Right lobe of liver (tissue), 6 donors: ENCODE measurements at regions not wholly inside any gene's neighbourhood (a gene's known extent, or its start where the extent isn't known, plus 50 kb on each side); places are given as distances from the start of the nearest gene placed in this dataset.
A peak's percentile ranks its signal among the peaks of the same experiment; 100 is the strongest.

Experiments used
- ATAC-seq, 4 donors: fragments of 200-7000 bp; cut with Tn5 transposase; one replicate each; pipeline ENCODE4 v1.9.1; 2020; ENCODE audit warnings: mild to moderate bottlenecking in 4 of 4, moderate library complexity in 4 of 4
- DNase-seq, 3 donors: peaks; one replicate each; pipeline ENCODE4 v3.0.0-alpha.2; 2020
- H3K27ac ChIP-seq, 3 donors: fragments of 200-600 bp; one replicate each; pipeline ENCODE4 v1.8.0; 2022
- H3K27me3 ChIP-seq, 2 donors: fragments of 200-600 bp; one replicate each; pipeline ENCODE4 v1.8.0; 2022
- H3K36me3 ChIP-seq, 4 donors: fragments of 200-600 bp; sonication (generic) in 1 of 4; one replicate each; pipeline versions ENCODE4 v1.5.1 to v1.8.0; 2017 to 2022; ENCODE audit warnings: control low read depth in 1 of 4
- H3K4me1 ChIP-seq, 4 donors: fragments of 200-600 bp; sonication (generic) in 1 of 4; one replicate each; pipeline versions ENCODE4 v1.5.1 to v1.8.0; 2017 to 2022; ENCODE audit warnings: control low read depth in 1 of 4
- H3K4me3 ChIP-seq, 3 donors: fragments of 200-600 bp; one replicate each; pipeline ENCODE4 v1.8.0; 2022
- H3K9me3 ChIP-seq, 4 donors: fragments of 200-600 bp; sonication (generic) in 1 of 4; one replicate each; pipeline versions ENCODE4 v1.5.1 to v1.8.0; 2017 to 2022; ENCODE audit warnings: control low read depth in 1 of 4
- CTCF ChIP-seq, 4 donors: fragments of 200-600 bp in 3 of 4; fragments of 450-650 bp in 1 of 4; IDR thresholded peaks; one replicate each; pipeline versions ENCODE4 v1.5.1 to v1.8.0; 2016 to 2022; ENCODE audit warnings: antibody characterized with exemption in 4 of 4, mild to moderate bottlenecking in 2 of 4
- POLR2A ChIP-seq: fragments of 450-650 bp; IDR thresholded peaks from one replicate; pipeline ENCODE4 v1.6.1; 2017; ENCODE audit warnings: antibody characterized with exemption, mild to moderate bottlenecking
- WGBS: methylation state at CpG from one replicate; pipeline ENCODE4 v1.1.6; 2018; ENCODE audit warnings: low coverage, low lambda C conversion rate; ENCODE audit not compliant: insufficient coverage; ENCODE audit errors: missing lambda C conversion rate; 5-methylcytosine and 5-hydroxymethylcytosine counted together
- intact Hi-C, 2 donors: fragments of 100-400 bp; cut with DNase I; formaldehyde crosslinking; loops; one replicate each; pipeline versions ENCODE4 v1.11.2 to v1.14.1; 2022
- donor health status: DM: no; HTN: yes; CAD: no.
- donor health status: DM: no; HTN: no; CAD: no.
- donor health status: DM: no; HTN: no; CAD: no.
- donor health status: DM: no; HTN: yes; CAD: no.
- donor health status: DM: no; HTN: yes; CAD: no.

- intact Hi-C loops: no loop called here
- DNase-seq (no peak), ATAC-seq (no peak)
- Histone ChIP-seq H3K9me3 (no peaks in the 10 kb centered on the region), H3K27ac (no peak overlapping the region), H3K36me3 (no peaks in the 10 kb centered on the region), H3K27me3 (no peaks in the 10 kb centered on the region), H3K4me1 (no peaks in the 10 kb centered on the region), H3K4me3 (no peak overlapping the region)
- TF ChIP-seq POLR2A (no peak), CTCF (IDR thresholded peaks at IDR 0.05) (no peak)
- 45% methylated on average over 5 of the region's 5 CpGs for WGBS
Measured at GRCh38 chr3:132255041-132255745, 62.0 kb upstream of the ACP3 start.

- H3K4me1 ChIP-seq: no peaks in the 10 kb centered on the region
- H3K27me3 ChIP-seq: no peaks in the 10 kb centered on the region
- no peak overlapping the region for H3K27ac ChIP-seq
- ATAC-seq (peak in 2 of 4 donors; percentile 28 to 59), DNase-seq (no peak)
- intact Hi-C loops: no loop called here
- no peak overlapping the region for H3K4me3 ChIP-seq
- no peaks in the 10 kb centered on the region for H3K36me3 ChIP-seq
- TF ChIP-seq CTCF (IDR thresholded peaks at IDR 0.05) (peak in 2 of 4 donors; percentile 37 to 39), POLR2A (no peak)
- H3K9me3 ChIP-seq: no peaks in the 10 kb centered on the region
Measured at GRCh38 chr3:132256989-132257388, 60.2 kb upstream of the ACP3 start.

- no peak for ATAC-seq
- Histone ChIP-seq H3K4me1 (no peaks in the 10 kb centered on the region), H3K27ac (no peak overlapping the region), H3K36me3 (no peaks in the 10 kb centered on the region), H3K27me3 (no peaks in the 10 kb centered on the region), H3K9me3 (no peaks in the 10 kb centered on the region), H3K4me3 (no peak overlapping the region)
- intact Hi-C loops: no loop called here
- no peak for TF ChIP-seq CTCF (IDR thresholded peaks at IDR 0.05)
- no peak for TF ChIP-seq POLR2A
- WGBS: 67% methylated on average over 3 of the region's 3 CpGs
- DNase-seq: no peak
Measured at GRCh38 chr3:132261506-132261905, 55.7 kb upstream of the ACP3 start.

GRCh38 chr3:132262305-132262704, 54.9 kb upstream of the ACP3 start:
- intact Hi-C loops: no loop called here
- WGBS: 83% methylated on average over 2 of the region's 2 CpGs
- TF ChIP-seq POLR2A (no peak), CTCF (IDR thresholded peaks at IDR 0.05) (no peak)
- ATAC-seq (no peak), DNase-seq (no peak)
- H3K9me3 ChIP-seq: no peaks in the 10 kb centered on the region
- H3K4me1 ChIP-seq: no peaks in the 10 kb centered on the region
- H3K27me3 ChIP-seq: no peaks in the 10 kb centered on the region
- H3K27ac ChIP-seq: no peak overlapping the region
- H3K4me3 ChIP-seq: no peak overlapping the region
- no peaks in the 10 kb centered on the region for H3K36me3 ChIP-seq

- H3K27ac ChIP-seq: no peak overlapping the region
- H3K4me1 ChIP-seq: no peaks in the 10 kb centered on the region
- intact Hi-C loops: no loop called here
- H3K9me3 ChIP-seq: no peaks in the 10 kb centered on the region
- DNase-seq: no peak
- TF ChIP-seq POLR2A (no peak), CTCF (IDR thresholded peaks at IDR 0.05) (no peak)
- H3K36me3 ChIP-seq: no peaks in the 10 kb centered on the region
- ATAC-seq: no peak
- WGBS: 93% methylated on average over 2 of the region's 2 CpGs
- no peaks in the 10 kb centered on the region for H3K27me3 ChIP-seq
- no peak overlapping the region for H3K4me3 ChIP-seq
Measured at GRCh38 chr3:132262956-132263355, 54.3 kb upstream of the ACP3 start.
